HG02623 (cell line): ENCODE measurements at regions not wholly inside any gene's neighbourhood (a gene's known extent, or its start where the extent isn't known, plus 50 kb on each side); places are given as distances from the start of the nearest gene placed in this dataset.

Experiments used
- ATAC-seq: cut with Tn5 transposase; IDR thresholded peaks from one replicate; pipeline ENCODE4 v1.9.1; 2021; ENCODE audit warnings: moderate library complexity; ENCODE audit not compliant: unreplicated experiment

- ATAC-seq = no peak
Observed at GRCh38 chr3:182699550-182700170, 93.6 kb upstream of the ATP11B start.

DNA sequence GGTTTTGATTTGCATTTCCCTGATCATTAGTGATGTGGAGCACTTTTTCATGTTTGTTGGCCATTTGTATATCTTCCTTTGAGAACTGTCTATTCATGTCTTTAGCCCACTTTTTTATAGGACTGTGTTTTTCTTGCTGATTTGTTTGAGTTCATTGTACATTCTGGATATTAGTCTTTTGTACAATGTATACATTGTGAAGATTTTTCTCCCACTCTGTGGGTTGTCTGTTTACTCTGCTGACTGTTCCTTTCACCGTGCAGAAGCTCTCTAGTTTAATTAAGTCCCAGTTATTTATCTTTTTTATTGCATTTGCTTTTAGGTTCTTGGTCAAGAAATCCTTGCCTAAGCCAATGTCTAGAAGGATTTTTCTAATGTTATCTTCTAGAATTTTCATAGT lies 91.1 kb upstream of the ATP11B start:
- ATAC-seq = no peak

DNA sequence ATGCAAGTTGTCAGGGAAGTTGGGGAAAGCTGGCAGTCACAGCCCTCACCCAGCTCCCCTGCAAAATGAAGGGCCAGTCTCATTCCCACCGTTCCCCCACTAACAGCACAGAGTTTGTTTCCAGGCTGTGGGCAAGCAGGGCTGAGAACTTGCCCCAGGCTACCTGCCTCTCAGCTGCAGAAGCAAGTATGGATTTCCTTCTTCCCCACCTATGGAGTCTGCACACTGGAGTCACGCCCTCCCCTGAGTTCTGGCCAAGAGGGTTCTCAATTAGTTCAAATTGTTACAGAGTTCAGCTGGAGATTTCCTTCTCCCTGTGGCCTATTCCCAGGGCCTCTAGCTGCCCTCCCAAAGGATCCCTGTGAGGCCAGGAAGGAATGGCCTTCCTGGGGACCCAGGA lies 90.1 kb upstream of the ATP11B start:
- no peak for ATAC-seq

DNA sequence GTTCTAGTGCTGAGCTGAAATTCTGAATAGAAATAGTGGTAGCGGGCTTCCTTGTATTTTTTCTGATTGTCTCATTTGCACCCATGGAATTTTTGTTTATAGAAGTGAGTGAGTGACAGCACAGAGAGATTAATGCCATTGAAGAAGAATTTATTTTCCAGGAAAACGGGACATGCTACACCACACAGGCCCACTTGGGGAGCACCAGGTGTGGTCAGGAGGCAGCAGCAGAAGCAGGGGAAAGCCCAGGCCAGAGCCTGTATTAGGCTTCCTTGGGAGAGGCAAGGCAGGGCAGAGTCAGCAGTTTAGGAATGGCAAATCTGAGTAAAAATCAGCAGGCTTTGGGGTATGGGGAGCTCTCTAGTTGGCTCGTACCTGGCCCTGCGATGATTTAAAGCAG lies 88.4 kb upstream of the ATP11B start:
- no peak for ATAC-seq

DNA sequence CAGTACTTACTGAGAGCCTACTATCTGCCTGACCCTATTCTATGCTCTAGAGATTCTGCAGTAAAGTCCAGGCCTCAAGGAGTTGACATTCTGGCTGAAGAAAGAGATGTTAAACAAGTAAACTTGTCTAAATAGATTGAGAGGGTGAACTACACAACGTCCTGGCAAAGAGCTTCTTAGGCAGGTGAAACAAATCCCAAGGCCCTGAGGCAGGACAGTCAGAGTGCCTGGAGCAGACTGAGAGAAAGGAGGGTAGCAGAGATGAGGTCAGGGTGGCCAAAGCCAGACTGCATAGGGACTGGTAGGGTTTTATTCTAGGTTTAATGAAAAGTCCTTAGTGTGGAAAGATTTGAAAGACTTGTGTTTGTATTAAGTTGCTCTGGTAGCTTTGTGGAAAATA lies 84.5 kb upstream of the ATP11B start:
- no peak for ATAC-seq

DNA sequence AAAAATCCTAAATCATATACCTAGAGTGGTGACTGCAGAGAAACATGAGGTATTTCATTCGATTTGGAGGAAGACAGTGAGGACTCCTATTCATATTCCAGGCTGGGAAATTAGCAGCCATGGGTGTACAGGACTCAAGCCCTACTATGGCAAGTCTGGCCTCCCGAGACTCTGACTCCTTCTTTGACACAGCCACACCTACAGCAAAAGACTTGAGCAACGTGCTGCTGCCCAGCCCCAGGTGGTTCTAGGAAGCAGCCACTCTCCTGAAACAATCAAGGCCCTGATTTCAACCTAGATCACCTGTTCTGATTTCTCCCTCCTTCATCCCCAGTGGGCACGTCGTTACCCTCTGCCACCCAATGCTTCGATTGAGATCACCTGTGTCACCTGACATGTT lies 84.0 kb upstream of the ATP11B start:
- no peak for ATAC-seq

DNA sequence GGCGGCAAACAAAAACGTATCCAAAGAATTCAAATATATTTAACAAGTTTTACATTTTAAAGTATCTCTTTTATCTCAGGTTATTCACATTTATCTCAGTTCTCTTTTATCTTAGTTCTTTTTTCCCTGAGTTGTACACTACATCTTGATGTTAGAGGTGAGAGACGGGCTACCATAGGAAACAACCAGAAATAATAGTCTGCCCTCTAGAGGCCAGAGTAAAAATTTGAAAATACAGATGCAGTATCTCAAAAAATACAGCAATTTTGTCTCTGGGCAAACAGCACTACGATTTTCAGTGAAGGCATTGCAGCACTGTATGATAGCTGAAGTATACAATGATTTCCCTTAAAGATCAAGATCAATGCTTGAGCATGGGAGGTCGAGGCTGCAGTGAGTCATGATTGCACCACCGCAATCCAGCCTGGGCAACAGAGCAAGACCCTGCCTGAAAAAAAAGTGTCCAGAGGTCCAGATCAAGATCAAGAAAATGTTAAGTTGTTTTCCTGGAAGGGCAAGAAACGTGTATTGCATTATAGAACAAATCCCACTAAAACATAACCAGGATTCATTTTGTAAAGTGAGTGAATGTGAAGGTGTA lies 82.6 kb upstream of the ATP11B start:
- no peak for ATAC-seq

- ATAC-seq = no peak
Observed at GRCh38 chr3:182711261-182711683, 82.0 kb upstream of the ATP11B start.

DNA sequence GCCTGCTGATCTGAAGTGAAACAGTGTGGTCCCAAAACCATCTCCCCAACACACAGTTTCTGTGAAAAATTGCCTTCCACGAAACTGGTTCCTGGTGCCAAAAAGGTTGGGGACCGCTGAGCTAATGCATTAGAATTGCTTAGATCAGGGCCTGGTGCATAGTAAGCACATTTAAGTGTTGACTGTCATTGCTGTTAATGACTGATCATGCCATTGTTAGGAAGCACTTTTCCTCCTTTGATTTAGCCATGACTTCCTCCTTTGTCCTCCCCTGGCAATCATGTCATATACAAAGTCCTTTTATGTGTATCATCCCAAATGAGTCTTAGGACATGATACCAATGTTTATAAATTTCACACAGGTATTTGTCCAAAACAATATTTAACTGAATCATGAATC lies 81.5 kb upstream of the ATP11B start:
- no peak for ATAC-seq

DNA sequence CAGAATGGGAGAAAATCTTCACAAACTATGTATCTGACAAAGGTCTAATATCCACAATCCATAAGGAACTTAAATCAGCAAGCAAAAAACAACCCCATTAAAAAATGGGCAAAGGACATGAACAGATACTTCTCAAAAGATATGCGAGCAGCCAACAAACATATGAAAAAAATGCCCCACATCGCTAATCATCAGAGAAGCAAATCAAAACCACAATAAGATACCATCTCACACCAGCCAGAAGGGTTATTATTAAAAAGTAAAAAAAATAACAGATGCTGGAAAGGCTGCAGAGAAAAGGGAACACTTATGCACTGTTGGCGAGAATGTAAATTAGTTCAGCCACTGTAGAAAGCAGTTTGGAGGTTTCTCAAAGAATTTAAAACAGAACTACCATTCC lies 80.2 kb upstream of the ATP11B start:
- no peak for ATAC-seq

GRCh38 chr3:182713743-182714517 lies 79.4 kb upstream of the ATP11B start:
- peak; percentile 29 for ATAC-seq

DNA sequence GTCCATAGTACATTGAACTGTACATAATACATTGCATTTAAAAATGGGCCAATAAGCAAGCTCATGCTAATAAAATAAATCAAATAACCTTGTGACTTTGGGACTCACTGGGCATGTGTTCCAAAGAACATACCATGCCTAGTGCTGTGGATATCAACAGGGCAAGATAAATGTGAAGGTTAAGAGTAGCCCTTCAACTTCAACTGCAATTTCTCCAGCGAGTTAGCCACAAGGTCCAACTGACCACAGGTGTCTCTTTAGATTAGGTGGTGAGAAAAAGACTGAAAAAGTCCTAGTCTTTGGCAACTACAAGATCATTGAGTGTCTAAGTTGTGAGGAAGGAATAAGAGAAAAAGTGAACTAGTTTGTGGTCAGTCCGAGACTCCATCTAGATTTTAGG lies 78.3 kb upstream of the ATP11B start:
- ATAC-seq = no peak

DNA sequence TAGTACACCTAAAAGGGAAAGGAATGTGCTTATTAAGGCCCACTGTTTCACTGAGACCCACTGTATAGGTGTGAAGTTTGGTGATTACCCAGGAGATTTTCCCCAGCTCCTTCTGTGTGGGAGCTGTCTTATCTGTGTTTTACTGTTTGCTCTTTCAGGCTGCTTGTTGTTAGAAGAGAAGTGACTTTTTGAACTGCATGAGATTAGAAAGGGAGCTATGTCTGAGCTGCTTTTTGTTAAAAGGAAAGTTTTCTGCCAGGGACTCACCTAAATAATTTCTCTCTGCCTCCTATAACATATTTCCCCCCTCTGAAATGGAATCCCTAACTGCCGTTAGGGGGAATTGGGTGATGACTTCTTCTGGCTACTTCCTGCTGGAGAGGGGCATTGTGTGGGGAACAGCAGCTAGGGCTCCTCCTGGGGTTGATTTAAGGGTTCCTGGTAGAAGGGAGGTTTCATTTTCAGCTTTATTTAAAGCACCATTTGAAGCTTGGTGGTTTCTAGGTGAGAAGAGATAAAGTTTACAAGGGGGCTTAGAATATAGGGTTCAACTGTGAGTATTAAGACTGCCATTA lies 77.1 kb upstream of the ATP11B start:
- ATAC-seq = peak; percentile 37

GRCh38 chr3:182717216-182717615 lies 76.1 kb upstream of the ATP11B start:
- peak; percentile 90 for ATAC-seq

GRCh38 chr3:182722907-182723306 lies 70.4 kb upstream of the ATP11B start:
- no peak for ATAC-seq

GRCh38 chr3:182723596-182723995 lies 69.7 kb upstream of the ATP11B start:
- no peak for ATAC-seq

DNA sequence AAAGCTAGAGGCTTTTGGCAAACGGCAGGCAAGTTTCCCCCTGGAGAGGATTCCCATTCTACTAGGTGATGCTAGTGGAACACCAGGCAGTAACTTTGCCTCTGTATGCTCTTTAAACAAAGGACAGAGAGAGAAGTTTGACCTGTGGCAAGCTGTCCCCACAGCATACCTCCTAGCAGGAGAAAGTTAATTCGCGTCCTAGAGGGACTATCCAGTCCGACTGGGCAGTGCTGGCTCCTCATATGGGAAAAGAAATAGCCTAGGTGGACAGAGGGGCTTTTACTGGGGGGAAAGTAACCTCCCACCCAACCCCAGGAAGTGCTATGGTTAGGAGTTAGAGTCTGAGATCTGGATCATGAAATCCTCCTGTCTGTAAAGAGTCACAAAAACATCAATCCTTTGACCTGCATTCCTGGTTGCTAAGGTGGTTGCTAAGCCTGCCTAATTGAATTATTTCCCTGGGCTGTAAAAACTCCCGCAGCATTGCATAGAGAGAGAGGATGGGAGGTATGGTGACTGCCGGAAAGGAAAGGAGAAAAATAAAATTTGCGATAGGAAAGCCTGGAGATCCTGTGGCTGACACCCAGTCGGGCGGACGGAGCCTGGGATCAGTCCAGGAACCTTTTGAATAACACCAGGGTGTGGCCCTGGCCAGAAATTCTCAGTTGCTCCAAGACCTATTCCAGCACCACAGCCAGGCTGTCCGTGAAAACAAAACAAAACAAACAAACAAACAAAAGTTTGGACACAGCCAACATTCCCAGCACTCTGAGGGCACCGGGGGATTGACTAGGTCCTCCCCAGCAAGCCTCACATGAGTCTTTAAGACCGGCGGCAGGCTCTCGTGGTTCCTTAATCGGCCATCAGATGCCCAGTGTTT lies 67.7 kb upstream of the ATP11B start:
- ATAC-seq = no peak

GRCh38 chr3:182726258-182727142 lies 66.8 kb upstream of the ATP11B start:
- no peak for ATAC-seq

DNA sequence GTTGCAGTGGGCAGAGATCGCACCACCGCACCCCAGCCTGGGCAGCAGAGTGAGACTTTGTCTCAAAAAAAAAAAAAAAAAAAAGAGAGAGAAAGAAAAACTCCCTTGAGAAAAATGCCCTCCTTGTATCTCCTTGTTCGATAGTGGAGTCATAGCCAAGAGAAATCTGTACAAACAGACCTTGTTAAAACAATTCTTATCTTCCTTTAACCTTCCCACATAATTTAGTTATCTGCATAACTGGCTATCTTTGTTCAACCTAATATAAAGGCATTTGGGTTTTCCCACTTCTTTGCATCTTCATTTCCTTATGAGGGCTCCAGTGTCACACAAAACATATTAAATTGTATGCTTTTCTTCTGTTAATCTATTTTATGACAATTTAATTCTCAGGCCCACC lies 65.1 kb upstream of the ATP11B start:
- ATAC-seq = no peak
